Esophagus (tissue), 2 donors: ENCODE measurements at regions not wholly inside any gene's neighbourhood (a gene's known extent, or its start where the extent isn't known, plus 50 kb on each side); places are given as distances from the start of the nearest gene placed in this dataset.
"Not testable (repeated sequence)": the region's sequence is repeated elsewhere in the genome, so short reads cannot be mapped to it uniquely, and the experiment has no call there.

ENCODE experiments used
- H3K27ac ChIP-seq, 2 donors: one replicate each; pipeline ENCODE4 v1.5.1; 2013; ENCODE audit warnings: low read depth in 2 of 2, mild to moderate bottlenecking in 2 of 2, inconsistent platforms in 1 of 2, low read length in 1 of 2, moderate library complexity in 1 of 2
- H3K27me3 ChIP-seq, 2 donors: one replicate each; pipeline ENCODE4 v1.6.1; 2013; ENCODE audit warnings: low read length in 2 of 2, control low read depth in 1 of 2, mild to moderate bottlenecking in 1 of 2; ENCODE audit not compliant: insufficient read depth in 2 of 2, control insufficient read depth in 1 of 2
- H3K36me3 ChIP-seq, 2 donors: one replicate each; pipeline ENCODE4 v1.6.1; 2013; ENCODE audit warnings: low read length in 1 of 2; ENCODE audit not compliant: control insufficient read depth in 2 of 2, insufficient read depth in 2 of 2
- H3K4me1 ChIP-seq, 2 donors: one replicate each; pipeline ENCODE4 v1.6.1; 2013; ENCODE audit warnings: low read length in 1 of 2; ENCODE audit not compliant: control insufficient read depth in 2 of 2, insufficient read depth in 2 of 2
- H3K4me3 ChIP-seq, 2 donors: one replicate each; pipeline ENCODE4 v1.5.1; 2013; ENCODE audit warnings: low read length in 2 of 2, mild to moderate bottlenecking in 2 of 2, low read depth in 1 of 2, moderate library complexity in 1 of 2
- H3K9me3 ChIP-seq, 2 donors: one replicate each; pipeline ENCODE4 v1.6.1; 2013; ENCODE audit warnings: mild to moderate bottlenecking in 2 of 2, low read depth in 1 of 2, low read length in 1 of 2, moderate library complexity in 1 of 2; ENCODE audit not compliant: control insufficient read depth in 2 of 2, insufficient read depth in 1 of 2
- WGBS, 2 donors: extraction: QIAGEN DNeasy Blood & Tissue Kit; methylation state at CpG; one replicate each; pipeline ENCODE4 v1.1.7; 2013; 5-methylcytosine and 5-hydroxymethylcytosine counted together
- donor health status: healthy with polysubstance abuse.
- donor health status: Bipolar disorder and iron deficiency.

- 78 to 82% methylated on average over 4 of the region's 4 CpGs for WGBS, 2 donors
- Histone ChIP-seq H3K27ac (no peak overlapping the region), H3K9me3 (no peaks in the 10 kb centered on the region), H3K4me1 (no peaks in the 10 kb centered on the region), H3K27me3 (no peaks in the 10 kb centered on the region), H3K4me3 (no peak overlapping the region), H3K36me3 (no peaks in the 10 kb centered on the region)
Observed at GRCh38 chr4:129978315-129978714, 882.4 kb downstream of the C4orf33 start.

- H3K36me3 ChIP-seq, result no peaks in the 10 kb centered on the region
- H3K4me3 ChIP-seq, result no peak overlapping the region
- no peaks in the 10 kb centered on the region for H3K27me3 ChIP-seq
- H3K4me1 ChIP-seq, result no peaks in the 10 kb centered on the region
- no peaks in the 10 kb centered on the region for H3K9me3 ChIP-seq
- H3K27ac ChIP-seq, result no peak overlapping the region
Observed at GRCh38 chr4:129988957-129989356, 893.0 kb downstream of the C4orf33 start.

DNA sequence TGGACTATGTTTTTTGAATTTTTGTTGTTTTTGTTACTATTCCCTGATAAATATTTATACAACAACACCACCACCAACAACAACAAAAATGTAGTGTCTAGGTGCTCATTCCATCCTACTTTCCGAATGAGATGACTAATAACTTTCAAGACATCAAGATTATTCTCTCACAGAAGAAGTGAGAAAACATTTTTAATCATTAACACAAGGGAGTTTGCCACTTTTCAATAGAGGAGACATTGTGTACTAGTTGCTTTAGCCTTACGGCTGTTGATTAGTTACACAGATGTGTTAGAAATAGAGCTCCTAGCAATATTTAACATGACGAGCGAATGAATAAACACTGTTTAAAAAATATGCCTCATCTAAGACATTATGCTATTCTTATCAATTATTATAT, 898.8 kb downstream of the C4orf33 start:
- 53 to 57% methylated on average over 4 of the region's 4 CpGs for WGBS, 2 donors
- no peak overlapping the region for H3K27ac ChIP-seq
- H3K27me3 ChIP-seq, result no peaks in the 10 kb centered on the region
- H3K36me3 ChIP-seq, result no peaks in the 10 kb centered on the region
- no peaks in the 10 kb centered on the region for H3K4me1 ChIP-seq
- peaks cover 6 to 7% of the 10 kb centered on the region in 2 donors for H3K9me3 ChIP-seq
- H3K4me3 ChIP-seq, result no peak overlapping the region

- Histone ChIP-seq H3K4me1 (no peaks in the 10 kb centered on the region), H3K9me3 (peaks cover 6 to 7% of the 10 kb centered on the region in 2 donors), H3K36me3 (no peaks in the 10 kb centered on the region), H3K27me3 (no peaks in the 10 kb centered on the region), H3K27ac (no peak overlapping the region), H3K4me3 (no peak overlapping the region)
- 84 to 87% methylated on average over 7 of the region's 7 CpGs for WGBS, 2 donors
Observed at GRCh38 chr4:129998436-129999150, 902.6 kb downstream of the C4orf33 start.

DNA sequence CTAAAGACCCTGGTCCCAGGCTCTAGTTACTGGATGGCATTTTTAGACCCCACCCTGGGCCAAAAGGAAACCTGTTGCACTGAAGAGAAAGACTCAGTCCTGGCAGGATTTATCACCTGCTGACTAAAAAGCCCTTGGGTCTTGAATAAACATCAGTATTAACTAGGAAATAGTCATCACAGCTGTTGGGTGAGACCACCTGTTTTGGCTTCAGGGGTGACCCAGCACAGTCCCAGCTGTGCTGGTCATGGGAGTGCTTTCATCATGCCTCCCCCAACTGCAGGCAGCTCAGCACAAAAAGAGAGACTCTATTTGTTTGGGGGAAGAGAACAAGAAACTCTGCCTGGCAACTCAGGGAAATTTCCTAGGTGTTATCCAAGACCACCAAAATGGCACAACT, 903.2 kb downstream of the C4orf33 start:
- H3K9me3 ChIP-seq, result peaks cover 6 to 7% of the 10 kb centered on the region in 2 donors
- no peaks in the 10 kb centered on the region for H3K36me3 ChIP-seq
- no peak overlapping the region for H3K27ac ChIP-seq
- H3K4me3 ChIP-seq, result no peak overlapping the region
- no peaks in the 10 kb centered on the region for H3K27me3 ChIP-seq
- H3K4me1 ChIP-seq, result no peaks in the 10 kb centered on the region

GRCh38 chr4:130008461-130008860, 912.5 kb downstream of the C4orf33 start:
- Histone ChIP-seq H3K27me3 (no peaks in the 10 kb centered on the region), H3K4me3 (no peak overlapping the region), H3K9me3 (no peaks in the 10 kb centered on the region), H3K4me1 (no peaks in the 10 kb centered on the region), H3K36me3 (no peaks in the 10 kb centered on the region), H3K27ac (no peak overlapping the region)

- WGBS, 2 donors, result 93 to 96% methylated on average over 16 to 29 of the region's 29 CpGs
Observed at GRCh38 chr4:130012806-130013205, 916.9 kb downstream of the C4orf33 start.

GRCh38 chr4:130021706-130022105, 925.8 kb downstream of the C4orf33 start:
- WGBS, 2 donors, result 71 to 72% methylated on average over 2 of the region's 2 CpGs

More at GRCh38 chr4:130012806-130013205, 916.9 kb downstream of the C4orf33 start:
- not testable (repeated sequence) for H3K27me3 ChIP-seq, H3K27ac ChIP-seq, H3K4me3 ChIP-seq, H3K4me1 ChIP-seq, H3K36me3 ChIP-seq, H3K9me3 ChIP-seq

GRCh38 chr4:130023088-130023487, 927.1 kb downstream of the C4orf33 start:
- H3K9me3 ChIP-seq, result no peaks in the 10 kb centered on the region
- no peaks in the 10 kb centered on the region for H3K36me3 ChIP-seq
- H3K4me3 ChIP-seq, result no peak overlapping the region
- no peaks in the 10 kb centered on the region for H3K4me1 ChIP-seq
- H3K27me3 ChIP-seq, result no peaks in the 10 kb centered on the region
- no peak overlapping the region for H3K27ac ChIP-seq
- 85 to 95% methylated on average over 2 of the region's 2 CpGs for WGBS, 2 donors

More at GRCh38 chr4:130021706-130022105, 925.8 kb downstream of the C4orf33 start:
- Histone ChIP-seq H3K27ac (no peak overlapping the region), H3K9me3 (no peaks in the 10 kb centered on the region), H3K4me3 (no peak overlapping the region), H3K27me3 (no peaks in the 10 kb centered on the region), H3K36me3 (no peaks in the 10 kb centered on the region), H3K4me1 (no peaks in the 10 kb centered on the region)

DNA sequence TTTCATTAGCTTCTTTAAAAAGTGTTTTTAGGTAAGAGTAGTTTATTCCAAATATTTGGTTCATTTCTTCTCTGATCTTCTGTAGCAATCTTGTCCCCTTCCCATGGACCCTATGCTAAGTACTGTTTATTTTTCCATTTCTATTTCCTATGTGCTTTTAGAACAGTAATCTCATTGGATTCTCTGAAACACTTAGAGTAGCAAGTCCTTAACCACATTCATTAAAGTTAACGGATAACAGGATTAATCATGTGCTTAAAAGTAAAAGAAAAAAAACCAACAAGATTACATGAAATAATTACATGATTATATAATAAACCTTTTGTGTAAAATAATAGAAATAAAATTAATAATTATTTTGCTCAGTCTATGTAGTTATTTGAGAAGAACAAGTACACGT, 929.7 kb downstream of the C4orf33 start:
- no peaks in the 10 kb centered on the region for H3K27me3 ChIP-seq
- no peak overlapping the region for H3K4me3 ChIP-seq
- no peaks in the 10 kb centered on the region for H3K9me3 ChIP-seq
- WGBS, 2 donors, result 84 to 87% methylated on average over 2 of the region's 2 CpGs
- no peaks in the 10 kb centered on the region for H3K36me3 ChIP-seq
- H3K27ac ChIP-seq, result no peak overlapping the region
- H3K4me1 ChIP-seq, result no peaks in the 10 kb centered on the region
